Testis (tissue), 2 donors: ENCODE measurements at regions not wholly inside any gene's neighbourhood (a gene's known extent, or its start where the extent isn't known, plus 50 kb on each side); places are given as distances from the start of the nearest gene placed in this dataset.
"Not testable (repeated sequence)": the region's sequence is repeated elsewhere in the genome, so short reads cannot be mapped to it uniquely, and the experiment has no call there.

Experiments
- DNase-seq: peaks from one replicate; pipeline ENCODE4 v3.0.0-alpha.2; 2019
- H3K27ac ChIP-seq, 2 donors: fragments of 200-600 bp; sonication (generic); one replicate each; pipeline ENCODE4 v1.5.1; 2019
- H3K27me3 ChIP-seq: fragments of 200-600 bp; sonication (generic); one replicate; pipeline ENCODE4 v1.5.1; 2019
- H3K36me3 ChIP-seq: fragments of 200-600 bp; sonication (generic); one replicate; pipeline ENCODE4 v1.5.1; 2017; ENCODE audit warnings: low read depth; ENCODE audit errors: missing control alignments
- H3K4me1 ChIP-seq: fragments of 200-600 bp; sonication (generic); one replicate; pipeline ENCODE4 v1.5.1; 2019
- H3K4me3 ChIP-seq, 2 donors: fragments of 200-600 bp; sonication (generic); one replicate each; pipeline ENCODE4 v1.5.1; 2017 to 2019
- H3K9me3 ChIP-seq: fragments of 200-600 bp; sonication (generic); one replicate; pipeline ENCODE4 v1.5.1; 2017
- POLR2A ChIP-seq: fragments of 450-650 bp; IDR thresholded peaks from one replicate; pipeline ENCODE4 v1.6.1; 2017; ENCODE audit warnings: antibody characterized with exemption, mild to moderate bottlenecking, moderate library complexity
- WGBS, 2 donors: methylation state at CpG; one replicate each; pipeline ENCODE4 v1.1.5; 2018; 5-methylcytosine and 5-hydroxymethylcytosine counted together
- intact Hi-C: fragments of 100-400 bp; cut with DNase I; formaldehyde crosslinking; loops from one replicate; pipeline ENCODE4 v1.15.1; 2023; ENCODE audit warnings: low total_unique reads
- TF ChIP-seq, protein P1 (sequence below), 3 experiments: fragments of 450-650 bp in 2 of 3; fragments of 200-600 bp in 1 of 3; sonication (generic) in 1 of 3; IDR thresholded peaks; one replicate each; pipeline ENCODE4 v1.5.1; 2016 to 2019; ENCODE audit warnings: antibody characterized with exemption in 3 of 3, mild to moderate bottlenecking in 2 of 3, moderate library complexity in 1 of 3

- intact Hi-C loops, H3K27me3 ChIP-seq, H3K4me3 ChIP-seq, H3K27ac ChIP-seq, H3K4me1 ChIP-seq, H3K9me3 ChIP-seq, H3K36me3 ChIP-seq: not testable (repeated sequence)
- DNase-seq, result peak; percentile 38
- 19 to 27% methylated on average over 15 of the region's 15 CpGs for WGBS, 2 donors
- TF ChIP-seq, protein P1, sequence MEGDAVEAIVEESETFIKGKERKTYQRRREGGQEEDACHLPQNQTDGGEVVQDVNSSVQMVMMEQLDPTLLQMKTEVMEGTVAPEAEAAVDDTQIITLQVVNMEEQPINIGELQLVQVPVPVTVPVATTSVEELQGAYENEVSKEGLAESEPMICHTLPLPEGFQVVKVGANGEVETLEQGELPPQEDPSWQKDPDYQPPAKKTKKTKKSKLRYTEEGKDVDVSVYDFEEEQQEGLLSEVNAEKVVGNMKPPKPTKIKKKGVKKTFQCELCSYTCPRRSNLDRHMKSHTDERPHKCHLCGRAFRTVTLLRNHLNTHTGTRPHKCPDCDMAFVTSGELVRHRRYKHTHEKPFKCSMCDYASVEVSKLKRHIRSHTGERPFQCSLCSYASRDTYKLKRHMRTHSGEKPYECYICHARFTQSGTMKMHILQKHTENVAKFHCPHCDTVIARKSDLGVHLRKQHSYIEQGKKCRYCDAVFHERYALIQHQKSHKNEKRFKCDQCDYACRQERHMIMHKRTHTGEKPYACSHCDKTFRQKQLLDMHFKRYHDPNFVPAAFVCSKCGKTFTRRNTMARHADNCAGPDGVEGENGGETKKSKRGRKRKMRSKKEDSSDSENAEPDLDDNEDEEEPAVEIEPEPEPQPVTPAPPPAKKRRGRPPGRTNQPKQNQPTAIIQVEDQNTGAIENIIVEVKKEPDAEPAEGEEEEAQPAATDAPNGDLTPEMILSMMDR (IDR thresholded peaks at IDR 0.05), result peak in 2 of 3 experiments; percentile 9 to 30
Observed at GRCh38 chr20:29753426-29753746, 1504.1 kb upstream of the DEFB115 start.

- H3K4me1 ChIP-seq, H3K36me3 ChIP-seq, H3K27me3 ChIP-seq, intact Hi-C loops, H3K9me3 ChIP-seq, H3K27ac ChIP-seq, DNase-seq, H3K4me3 ChIP-seq: not testable (repeated sequence)
- 51 to 52% methylated on average over 19 of the region's 19 CpGs for WGBS, 2 donors
Observed at GRCh38 chr20:29753879-29754278, 1503.6 kb upstream of the DEFB115 start.

GRCh38 chr20:29755854-29756498 is 1501.5 kb upstream of the DEFB115 start:
- H3K4me1 ChIP-seq, DNase-seq, intact Hi-C loops, H3K36me3 ChIP-seq, H3K27ac ChIP-seq, H3K4me3 ChIP-seq, H3K9me3 ChIP-seq, H3K27me3 ChIP-seq: not testable (repeated sequence)
- 61 to 71% methylated on average over 4 of the region's 4 CpGs for WGBS, 2 donors

GRCh38 chr20:29756664-29757063 is 1500.8 kb upstream of the DEFB115 start:
- 64 to 66% methylated on average over 7 to 17 of the region's 17 CpGs for WGBS, 2 donors
- Histone ChIP-seq H3K36me3 (no peaks in the 10 kb centered on the region), H3K4me3 (no peak overlapping the region), H3K27ac (no peak overlapping the region), H3K9me3 (no peaks in the 10 kb centered on the region), H3K27me3 (no peaks in the 10 kb centered on the region), H3K4me1 (no peaks in the 10 kb centered on the region)
- intact Hi-C loops, result no loop called here
- no peak for TF ChIP-seq POLR2A
- TF ChIP-seq, protein P1 (IDR thresholded peaks at IDR 0.05), result no peak
- DNase-seq, result no peak

- DNase-seq, H3K27me3 ChIP-seq, H3K4me1 ChIP-seq, H3K36me3 ChIP-seq, intact Hi-C loops, H3K9me3 ChIP-seq, H3K27ac ChIP-seq, H3K4me3 ChIP-seq: not testable (repeated sequence)
- 14 to 29% methylated on average over 2 to 40 of the region's 45 CpGs for WGBS, 2 donors
Observed at GRCh38 chr20:29761621-29762385, 1495.7 kb upstream of the DEFB115 start.

DNA sequence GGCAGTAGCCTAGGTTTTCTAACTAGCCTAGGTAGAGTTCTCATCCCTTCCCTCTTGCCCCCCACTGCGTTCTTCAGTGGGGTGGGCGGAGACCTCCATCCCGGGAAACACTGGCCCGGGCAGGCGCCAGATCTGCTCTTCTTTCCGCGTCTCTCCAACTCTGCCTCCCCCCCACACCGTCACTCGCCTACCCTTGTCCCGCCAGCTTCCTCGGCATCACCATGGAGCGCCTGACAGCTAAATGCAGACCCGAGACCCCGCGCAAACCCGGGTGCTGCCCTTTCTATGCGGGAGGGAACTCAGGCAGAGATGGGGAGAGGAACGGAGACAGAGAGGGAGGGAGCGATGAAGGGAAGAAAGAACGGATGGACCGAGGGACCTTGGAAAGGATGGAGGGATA is 1494.8 kb upstream of the DEFB115 start:
- Histone ChIP-seq H3K4me1 (no peaks in the 10 kb centered on the region), H3K27ac (no peak overlapping the region), H3K4me3 (no peak overlapping the region), H3K27me3 (no peaks in the 10 kb centered on the region), H3K9me3 (no peaks in the 10 kb centered on the region), H3K36me3 (no peaks in the 10 kb centered on the region)
- TF ChIP-seq POLR2A, result no peak
- TF ChIP-seq, protein P1 (IDR thresholded peaks at IDR 0.05), result no peak
- DNase-seq, result no peak
- 13 to 20% methylated on average over 21 of the region's 21 CpGs for WGBS, 2 donors
- intact Hi-C loops, result no loop called here
